ENCODE measurements at regions not wholly inside any gene's neighbourhood (a gene's known extent, or its start where the extent isn't known, plus 50 kb on each side); places are given as distances from the start of the nearest gene placed in this dataset.

- DNase-seq (ENCODE audit: low read depth), result no peak
- no peak overlapping the region for H3K4me3 ChIP-seq (ENCODE audit: low read depth, low read length)
- no peak for TF ChIP-seq CTCF (IDR thresholded peaks at IDR 0.05; ENCODE audit: insufficient read depth, low read depth, low read length)
Measured at GRCh38 chrX:45799576-45799975, 598.9 kb upstream of the DIPK2B start.

GRCh38 chrX:45795546-45795945 is 594.9 kb upstream of the DIPK2B start:
- no peak overlapping the region for H3K4me3 ChIP-seq (ENCODE audit: low read depth, low read length)
- no peak for TF ChIP-seq CTCF (IDR thresholded peaks at IDR 0.05; ENCODE audit: insufficient read depth, low read depth, low read length)
- no peak for DNase-seq (ENCODE audit: low read depth)

GRCh38 chrX:45794995-45795337 is 594.3 kb upstream of the DIPK2B start:
- no peak for DNase-seq (ENCODE audit: low read depth)
- TF ChIP-seq CTCF (IDR thresholded peaks at IDR 0.05; ENCODE audit: insufficient read depth, low read depth, low read length), result no peak
- H3K4me3 ChIP-seq (ENCODE audit: low read depth, low read length), result no peak overlapping the region

- DNase-seq (ENCODE audit: low read depth), result no peak
Measured at GRCh38 chrX:45794323-45794994, 593.8 kb upstream of the DIPK2B start.

GRCh38 chrX:45788941-45789348 is 588.3 kb upstream of the DIPK2B start:
- TF ChIP-seq CTCF (IDR thresholded peaks at IDR 0.05; ENCODE audit: insufficient read depth, low read depth, low read length), result no peak
- DNase-seq (ENCODE audit: low read depth), result no peak
- no peak overlapping the region for H3K4me3 ChIP-seq (ENCODE audit: low read depth, low read length)

More at GRCh38 chrX:45794323-45794994, 593.8 kb upstream of the DIPK2B start:
- no peak for TF ChIP-seq CTCF (IDR thresholded peaks at IDR 0.05; ENCODE audit: insufficient read depth, low read depth, low read length)
- no peak overlapping the region for H3K4me3 ChIP-seq (ENCODE audit: low read depth, low read length)

- H3K4me3 ChIP-seq (ENCODE audit: low read depth, low read length), result no peak overlapping the region
- no peak for TF ChIP-seq CTCF (IDR thresholded peaks at IDR 0.05; ENCODE audit: insufficient read depth, low read depth, low read length)
- DNase-seq (ENCODE audit: low read depth), result no peak
Measured at GRCh38 chrX:45788315-45788714, 587.6 kb upstream of the DIPK2B start.

- DNase-seq (ENCODE audit: low read depth), result no peak
- no peak overlapping the region for H3K4me3 ChIP-seq (ENCODE audit: low read depth, low read length)
- TF ChIP-seq CTCF (IDR thresholded peaks at IDR 0.05; ENCODE audit: insufficient read depth, low read depth, low read length), result no peak
Measured at GRCh38 chrX:45784590-45784989, 583.9 kb upstream of the DIPK2B start.
